NCI-H1436 (cell line): ENCODE measurements at regions not wholly inside any gene's neighbourhood (a gene's known extent, or its start where the extent isn't known, plus 50 kb on each side); places are given as distances from the start of the nearest gene placed in this dataset.

Experiments
- DNase-seq: peaks from one replicate; lab custom pipeline; 2025; lab: John Stamatoyannopoulos, UW

DNA sequence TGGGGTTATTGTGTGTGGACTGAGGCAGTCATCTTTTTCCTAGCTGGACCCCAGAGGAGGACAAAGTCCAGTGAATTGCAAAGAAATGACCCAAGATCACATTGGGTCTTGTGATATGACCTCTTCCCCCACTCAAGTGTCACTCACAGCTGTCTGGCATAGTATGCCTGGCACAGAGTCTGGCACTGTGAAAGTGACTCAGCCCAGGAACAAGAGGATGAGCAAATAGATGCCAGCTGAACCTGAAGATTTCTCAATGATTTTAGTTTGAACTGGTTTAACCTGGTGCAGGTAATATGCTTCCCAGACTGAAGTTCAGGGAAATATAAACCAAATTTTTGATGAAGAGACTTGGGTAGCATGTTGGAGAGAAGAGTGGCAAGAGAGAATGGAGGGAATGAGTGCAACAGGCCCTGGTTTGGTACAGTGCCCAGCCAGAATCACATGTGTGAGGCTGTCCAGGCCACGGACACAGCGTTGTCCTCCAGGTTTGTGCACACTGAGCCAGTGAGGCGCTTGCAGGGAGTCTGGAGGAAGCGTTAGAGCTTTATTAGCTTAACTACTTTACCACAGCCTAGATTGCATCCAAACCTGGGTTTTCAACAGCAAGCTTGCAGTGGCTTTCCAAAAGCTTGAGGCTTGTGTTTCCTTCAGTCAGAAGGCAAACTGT, 332.9 kb downstream of the NUAK1 start:
- no peak for DNase-seq

DNA sequence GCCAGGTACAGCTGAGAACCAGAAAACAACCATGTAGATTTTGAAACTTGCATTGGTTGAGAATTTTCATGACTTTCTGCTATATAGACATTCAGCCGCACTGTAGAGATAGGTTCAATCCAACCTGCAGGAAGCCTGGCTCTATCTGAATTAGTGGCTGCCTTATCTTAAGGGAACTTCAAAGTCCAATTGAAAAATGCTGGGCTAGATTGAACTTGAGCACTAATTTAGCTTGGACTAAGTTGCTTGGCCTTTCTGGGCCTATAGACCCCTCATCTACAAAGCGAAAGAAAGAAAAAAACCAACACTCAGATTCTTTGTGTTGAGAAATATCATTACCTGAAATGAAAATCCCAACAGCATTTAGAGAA, 332.4 kb downstream of the NUAK1 start:
- no peak for DNase-seq

DNA sequence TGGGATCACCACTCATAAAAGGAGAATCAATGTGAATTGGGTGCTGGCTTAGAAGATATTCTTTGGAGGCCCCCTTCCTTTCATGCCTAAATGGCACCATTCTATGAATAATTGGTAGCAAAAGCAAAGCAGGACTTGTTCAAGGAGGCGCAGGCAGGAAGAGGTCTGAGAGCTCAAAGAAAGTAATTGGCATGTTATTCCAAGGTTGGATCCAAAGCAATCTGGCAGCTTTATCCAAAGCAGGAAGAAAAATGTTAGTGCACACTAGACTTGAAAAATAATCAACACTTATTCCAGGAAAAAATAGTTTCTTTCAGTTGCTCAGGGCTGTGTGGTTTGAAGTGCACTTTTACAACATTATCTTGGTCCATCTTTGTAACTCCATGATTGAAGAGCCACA, 326.4 kb downstream of the NUAK1 start:
- DNase-seq = no peak

DNA sequence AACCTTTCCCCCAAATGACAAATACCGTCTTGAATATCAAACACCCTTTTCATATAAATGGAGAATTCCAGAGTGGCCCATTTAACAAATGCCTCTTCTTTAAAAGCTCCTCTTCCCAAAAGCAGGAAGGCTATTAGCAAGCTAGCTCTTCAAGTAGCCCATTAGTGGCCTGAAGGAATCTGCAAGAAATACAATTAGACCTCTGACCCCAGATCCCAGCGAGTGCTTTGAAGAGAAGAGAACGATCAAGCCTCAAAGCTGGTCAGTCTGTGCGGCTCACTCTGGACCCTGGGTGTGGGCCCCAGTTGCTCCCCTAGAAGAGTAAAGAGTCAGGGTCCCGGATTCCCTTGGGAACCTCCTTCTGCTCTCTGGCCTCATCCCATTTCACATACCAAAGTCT, 325.6 kb downstream of the NUAK1 start:
- DNase-seq = no peak

DNA sequence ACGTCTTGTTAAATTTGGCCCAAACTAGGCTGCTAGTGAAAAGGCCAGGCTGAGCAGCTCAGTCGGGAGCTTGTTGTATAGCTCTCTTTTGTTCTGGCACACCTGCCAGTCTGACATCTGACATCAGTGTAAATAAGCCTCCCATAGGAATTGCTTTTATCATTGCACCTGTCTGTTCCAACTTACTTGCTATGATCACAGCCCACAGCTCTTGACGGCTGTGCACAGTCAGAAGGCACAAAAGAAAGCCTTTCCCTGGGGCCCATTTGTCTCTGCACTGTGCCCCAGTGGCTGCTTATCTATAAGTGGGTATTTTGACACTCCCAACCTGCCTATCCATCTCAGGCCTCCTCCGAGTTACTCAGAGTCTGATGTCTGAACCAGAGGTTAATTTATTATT, 324.5 kb downstream of the NUAK1 start:
- DNase-seq = peak; percentile 99

DNA sequence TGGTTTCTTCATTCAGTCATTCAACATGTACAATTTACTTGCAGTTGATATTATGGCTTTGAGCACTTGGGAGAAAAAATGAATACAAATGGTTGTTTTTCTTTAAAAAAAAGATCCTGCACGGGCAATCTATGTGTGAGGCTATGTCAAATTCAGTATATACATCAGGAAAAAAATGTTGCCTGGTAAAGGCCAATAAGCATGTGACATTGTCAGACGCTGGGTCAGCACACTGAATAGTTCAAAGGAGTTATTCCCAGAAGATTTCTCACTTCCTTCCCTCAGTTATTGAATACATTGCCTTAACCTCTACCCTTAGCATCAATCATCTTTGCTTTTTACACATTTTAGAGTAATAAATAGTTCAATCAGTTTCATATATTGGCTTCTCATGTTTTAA, 319.2 kb downstream of the NUAK1 start:
- DNase-seq = no peak

DNA sequence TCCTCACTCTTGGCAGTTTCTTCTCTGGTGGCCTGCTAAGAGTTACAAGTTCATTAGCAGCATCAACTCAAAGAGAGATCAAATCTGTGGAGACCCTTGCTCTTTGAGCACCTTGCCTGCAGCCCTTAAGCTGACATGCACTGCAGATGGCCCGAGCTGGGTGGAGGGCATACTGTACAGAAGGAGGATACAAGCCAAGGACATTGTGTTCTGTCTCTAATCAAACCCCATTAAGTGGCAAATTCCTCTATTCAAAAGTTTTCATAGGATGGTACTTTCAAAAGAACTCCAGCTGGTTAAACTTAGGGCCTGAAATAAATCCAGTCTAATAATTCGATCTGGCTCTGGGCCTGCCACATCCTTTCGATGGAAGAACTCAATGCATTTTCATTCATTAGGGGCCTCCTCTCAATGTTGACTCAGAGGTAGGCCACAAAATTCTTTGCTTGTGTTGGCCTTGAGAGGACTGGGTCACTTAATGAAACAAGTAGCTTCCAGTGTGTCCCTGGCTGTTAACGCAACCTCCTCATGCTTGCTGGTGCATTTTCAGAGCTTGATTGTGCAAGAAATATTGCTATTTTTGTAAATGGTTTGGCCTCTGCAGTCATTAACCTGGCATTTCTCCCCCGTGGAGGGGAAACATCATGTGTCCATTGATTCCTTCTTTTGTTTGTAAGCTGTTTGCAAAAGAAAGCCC, 318.2 kb downstream of the NUAK1 start:
- DNase-seq = no peak

DNA sequence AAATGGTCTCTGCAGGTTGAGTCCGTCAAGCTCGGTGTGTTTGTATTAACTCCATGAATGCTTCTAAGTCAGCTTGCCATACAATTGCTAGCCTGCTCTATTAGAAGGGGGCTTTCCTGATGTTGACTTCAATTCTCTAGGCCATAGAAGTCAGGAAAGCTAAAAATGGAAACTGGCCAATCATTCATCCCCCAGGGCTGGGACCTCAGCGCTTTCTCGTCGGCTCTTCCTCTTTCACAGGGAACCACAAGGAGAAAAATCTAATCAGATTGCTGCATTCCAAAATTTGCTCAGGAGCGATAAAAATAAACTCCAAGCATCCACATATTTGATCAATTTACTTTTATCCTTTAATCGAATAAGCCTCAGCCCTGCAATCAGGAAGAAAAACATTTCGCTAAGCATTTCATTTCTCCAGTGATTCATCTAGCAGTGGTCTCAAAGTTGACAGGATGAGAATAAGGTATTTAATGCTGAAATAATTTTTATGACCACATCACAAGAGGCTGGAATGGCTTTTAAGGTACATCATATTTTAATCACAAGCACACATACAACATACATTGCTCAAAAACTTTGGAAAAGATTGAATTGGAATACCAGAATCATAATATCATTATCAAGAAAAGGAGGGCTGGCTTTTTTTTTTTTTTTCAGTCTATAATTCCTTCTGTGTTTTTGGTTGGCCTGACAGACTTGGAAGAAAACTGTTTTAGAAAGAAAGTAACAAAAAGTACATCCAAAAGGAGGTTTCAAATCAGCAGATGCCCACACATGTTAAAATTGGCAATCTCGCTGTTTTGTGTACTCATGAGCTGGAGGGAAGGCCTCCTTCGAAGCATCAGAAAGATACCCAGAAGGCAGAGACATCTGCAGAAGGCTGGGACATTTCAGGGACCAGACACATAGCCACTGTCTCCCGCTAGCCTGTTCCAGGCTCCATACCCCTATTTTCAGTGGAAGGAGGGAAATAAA, 316.3 kb downstream of the NUAK1 start:
- DNase-seq = no peak

DNA sequence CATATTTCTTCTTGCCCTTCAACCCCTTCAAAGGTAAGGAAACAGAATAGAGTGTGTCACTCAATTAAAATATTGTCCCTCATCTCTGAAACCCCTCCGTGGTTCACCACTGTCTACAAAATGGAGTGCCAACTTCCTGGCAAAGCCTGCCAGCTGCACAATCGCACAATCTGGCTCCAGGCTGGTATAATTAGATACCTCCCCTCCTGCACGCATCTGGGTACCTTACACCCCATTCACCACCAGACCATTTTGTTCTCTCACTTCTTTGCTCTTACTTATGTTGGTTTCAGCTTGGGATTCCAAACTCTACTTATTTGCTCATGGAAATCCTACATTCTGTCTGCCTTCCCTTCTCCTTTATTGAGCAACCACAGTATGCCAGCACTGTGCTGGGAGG, 314.9 kb downstream of the NUAK1 start:
- no peak for DNase-seq

DNA sequence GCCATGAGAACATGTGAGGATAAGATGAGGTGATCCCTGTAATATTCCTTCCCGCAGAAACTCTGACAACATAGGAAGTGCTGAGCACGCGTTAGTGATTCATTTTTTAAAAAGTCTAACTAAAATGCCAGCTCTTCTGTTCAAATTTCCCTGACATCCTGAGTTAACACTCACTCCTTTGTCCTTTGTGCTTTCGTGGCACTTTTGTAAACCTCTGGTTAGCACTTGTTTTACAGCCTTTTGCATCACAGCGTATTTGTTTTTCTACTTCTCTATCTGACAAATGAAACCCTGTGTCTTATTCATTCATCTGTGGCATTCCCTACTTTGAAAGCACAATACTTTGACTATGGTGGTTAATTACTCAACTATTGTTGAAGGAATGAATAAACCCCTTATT, 313.6 kb downstream of the NUAK1 start:
- no peak for DNase-seq

DNA sequence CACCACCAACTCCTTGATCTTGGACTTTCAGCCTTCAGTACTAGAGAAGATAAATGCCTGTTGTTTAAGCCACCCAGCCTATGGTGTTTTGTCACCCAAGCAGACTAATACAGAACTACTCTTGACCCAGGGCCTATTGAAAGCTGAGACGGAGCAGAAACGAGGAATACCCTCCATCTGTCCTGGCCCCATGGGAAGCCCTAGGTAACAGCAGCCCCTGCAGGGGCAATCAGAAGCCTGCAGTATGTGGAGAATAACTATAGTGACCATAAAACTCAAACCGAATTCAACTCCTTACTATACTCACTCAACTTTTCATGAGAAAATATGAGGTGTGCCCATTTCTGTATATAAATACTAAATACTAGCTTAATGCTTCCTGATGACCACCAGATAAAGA, 307.4 kb downstream of the NUAK1 start:
- no peak for DNase-seq

DNA sequence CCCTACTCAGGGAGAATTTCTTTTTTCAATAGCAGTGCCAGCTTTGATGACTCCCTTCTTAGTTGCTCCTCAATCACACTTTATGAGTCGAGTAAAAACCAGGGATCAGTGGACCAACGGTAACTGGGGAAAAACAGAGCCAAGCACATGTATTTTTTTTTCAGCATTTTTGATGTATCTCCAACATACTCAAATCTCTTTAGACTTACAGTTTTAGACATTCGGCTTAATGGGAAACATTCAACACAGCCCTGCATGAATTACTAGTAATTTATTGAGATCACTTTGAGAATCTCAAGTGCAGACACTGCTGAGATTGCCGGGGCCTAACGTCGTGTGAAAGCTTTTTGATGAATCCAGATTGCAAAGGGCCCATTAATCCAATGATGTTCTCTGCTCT, 306.7 kb downstream of the NUAK1 start:
- no peak for DNase-seq

DNA sequence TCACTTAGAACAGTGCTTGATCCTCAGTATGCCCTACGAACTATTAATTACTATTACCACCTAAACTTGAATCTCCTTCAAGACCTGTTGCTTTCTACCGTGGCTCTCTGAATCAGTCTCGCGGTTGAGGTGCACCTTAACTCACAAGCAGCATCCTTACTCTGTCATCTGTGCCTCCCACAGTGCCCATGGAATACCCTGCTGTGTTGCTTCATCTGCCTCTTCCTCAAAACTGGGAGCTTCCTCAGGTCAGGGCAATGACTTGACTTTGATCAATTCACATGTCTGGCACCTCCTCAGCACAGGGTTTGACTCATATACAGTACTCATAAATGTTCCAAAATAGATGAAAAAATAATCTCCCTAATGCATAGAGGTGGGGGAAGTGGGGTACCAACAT, 305.9 kb downstream of the NUAK1 start:
- DNase-seq = no peak

DNA sequence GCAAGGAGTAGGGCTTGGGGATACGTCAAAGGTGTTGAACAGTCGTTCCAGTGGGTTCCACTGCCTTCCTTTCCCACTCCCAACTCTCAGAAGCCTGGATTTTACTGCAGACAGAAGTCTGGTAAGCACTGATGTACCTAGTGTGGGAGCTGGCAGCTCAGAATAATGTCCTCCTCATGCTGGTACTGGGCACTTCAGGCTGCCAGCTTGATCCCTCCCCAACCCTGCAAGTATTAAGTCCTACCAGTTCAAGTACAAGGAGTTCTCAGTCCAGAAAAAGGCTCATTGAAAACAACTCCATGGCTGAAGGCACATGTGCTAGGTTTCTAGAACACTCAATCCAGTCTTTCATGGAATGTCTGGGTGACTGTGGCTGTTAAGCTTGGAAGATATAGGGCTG, 304.3 kb downstream of the NUAK1 start:
- no peak for DNase-seq

DNA sequence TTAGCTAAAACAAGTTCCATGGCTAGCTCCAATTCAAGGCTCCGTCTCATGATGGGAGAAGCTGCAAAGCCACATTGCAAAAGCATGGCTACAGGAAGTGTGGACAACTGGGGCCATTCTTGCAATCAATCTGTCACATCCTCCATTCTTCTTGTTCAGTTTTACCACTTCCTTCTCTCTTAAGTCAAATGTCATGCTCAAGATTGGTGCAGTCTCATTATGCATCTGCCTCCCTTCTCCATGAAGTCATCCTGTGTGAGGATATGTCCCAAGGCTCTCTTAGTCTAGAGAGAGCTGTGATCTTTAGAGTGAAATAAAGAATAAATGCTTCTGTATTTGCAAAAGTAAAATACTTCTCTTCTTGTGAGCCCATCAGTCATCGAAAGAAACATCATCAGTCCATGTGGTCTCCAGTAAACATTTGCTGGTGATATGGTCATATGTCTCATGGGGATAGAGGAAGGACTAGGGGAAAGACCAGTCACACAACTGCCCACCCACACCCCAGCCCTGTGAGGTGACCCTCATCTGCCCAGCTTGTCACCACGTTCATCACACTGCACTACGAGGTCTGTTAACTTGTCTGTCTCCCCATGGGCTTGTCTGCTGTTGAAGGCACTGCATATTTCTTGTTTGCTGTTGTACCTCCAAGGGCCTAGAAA, 303.0 kb downstream of the NUAK1 start:
- no peak for DNase-seq

DNA sequence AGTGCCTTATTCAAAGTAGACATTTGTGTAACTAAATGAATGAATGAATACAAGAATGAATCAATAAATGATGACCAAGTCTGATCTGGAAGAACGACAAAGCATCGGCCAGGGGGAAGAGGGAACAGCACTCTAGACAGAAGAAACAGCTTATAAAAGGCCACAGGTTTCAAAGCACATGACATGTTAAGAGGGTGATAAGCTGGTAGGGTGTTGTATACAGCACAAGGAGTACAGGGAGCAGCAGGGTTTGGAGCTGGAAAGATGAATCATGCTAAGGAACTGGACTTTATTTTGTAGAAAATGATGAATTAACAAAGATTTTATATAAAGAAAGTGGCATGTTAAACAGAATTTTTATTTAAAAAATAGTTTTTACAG, 302.5 kb downstream of the NUAK1 start:
- DNase-seq = no peak

DNA sequence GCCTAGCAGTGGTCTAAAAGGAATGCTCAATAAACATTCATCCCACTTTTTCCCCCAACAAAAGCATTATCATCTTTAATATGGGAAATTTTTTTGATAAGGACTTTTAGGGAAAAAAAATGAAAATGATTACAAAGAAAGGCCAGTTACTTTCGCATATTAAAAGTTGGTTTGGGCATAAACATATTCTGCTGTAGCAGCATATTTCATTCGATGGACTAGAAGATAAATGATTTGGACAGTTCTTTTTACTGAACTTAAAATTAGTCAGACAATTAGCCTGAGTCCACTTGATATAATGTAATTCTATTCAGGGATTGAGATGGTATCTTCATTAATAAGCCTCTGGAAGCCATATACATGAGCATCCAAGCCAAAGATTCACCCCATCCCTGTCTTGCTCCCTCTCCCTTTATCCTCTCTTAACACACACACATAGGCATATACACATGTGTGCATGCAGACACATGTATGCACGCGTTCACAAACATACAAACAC, 299.1 kb downstream of the NUAK1 start:
- no peak for DNase-seq

DNA sequence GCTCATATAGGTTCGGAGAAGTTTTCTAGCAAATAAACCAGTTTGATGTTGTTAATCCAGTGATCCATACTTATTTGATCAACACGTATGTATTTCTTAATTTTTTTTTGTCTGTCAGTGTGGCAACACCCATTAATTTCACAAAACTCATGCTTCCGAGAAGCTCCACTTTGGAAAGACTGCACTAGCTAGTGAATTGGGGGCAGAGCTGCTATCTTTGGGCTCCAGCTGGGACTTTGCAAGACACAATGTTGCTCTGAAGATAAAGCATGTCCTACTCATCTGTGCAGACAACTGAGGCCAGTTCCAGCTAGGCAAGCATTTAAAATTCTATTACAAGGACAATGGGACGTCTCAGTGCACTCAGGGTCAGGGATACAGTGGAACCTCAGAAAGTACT, 298.4 kb downstream of the NUAK1 start:
- no peak for DNase-seq

DNA sequence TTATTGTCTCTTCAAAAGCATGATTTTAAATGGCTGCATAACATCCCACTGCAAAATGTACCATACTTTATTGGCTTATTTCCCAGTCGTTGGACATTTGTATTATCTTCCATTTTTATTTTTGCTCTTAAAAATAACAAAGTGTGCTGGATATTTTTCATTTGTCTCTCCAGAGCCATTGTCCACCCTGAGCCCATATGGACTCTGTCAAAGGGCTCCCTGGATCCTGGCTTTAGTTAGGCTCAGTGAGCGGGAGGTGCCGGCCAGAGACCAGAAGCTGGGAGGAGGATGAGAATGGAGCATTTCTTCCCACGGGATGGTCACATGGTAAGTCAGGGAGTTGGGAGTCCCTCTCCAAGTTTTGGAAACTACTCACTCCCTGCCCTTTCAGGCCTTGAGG, 296.9 kb downstream of the NUAK1 start:
- DNase-seq = no peak

DNA sequence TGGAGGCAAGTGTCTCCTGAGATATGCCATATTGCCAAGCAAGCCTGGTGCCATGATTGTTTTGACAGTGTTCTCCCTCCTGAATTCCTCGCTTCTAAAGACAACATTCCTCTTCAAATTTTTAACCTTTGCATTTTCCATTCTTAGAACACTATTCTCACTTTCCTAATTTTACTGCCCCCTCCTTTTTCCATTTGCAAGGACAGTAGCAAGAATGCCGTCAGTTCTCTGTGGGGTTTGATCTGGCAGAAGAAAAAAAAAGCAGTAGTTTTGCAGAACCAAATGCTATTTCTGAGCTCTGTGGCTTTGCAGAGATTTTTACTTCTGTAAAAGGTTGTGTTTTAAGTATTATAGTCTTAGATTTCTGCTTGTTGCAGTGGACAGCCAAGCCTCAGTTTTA, 295.2 kb downstream of the NUAK1 start:
- DNase-seq = no peak

DNA sequence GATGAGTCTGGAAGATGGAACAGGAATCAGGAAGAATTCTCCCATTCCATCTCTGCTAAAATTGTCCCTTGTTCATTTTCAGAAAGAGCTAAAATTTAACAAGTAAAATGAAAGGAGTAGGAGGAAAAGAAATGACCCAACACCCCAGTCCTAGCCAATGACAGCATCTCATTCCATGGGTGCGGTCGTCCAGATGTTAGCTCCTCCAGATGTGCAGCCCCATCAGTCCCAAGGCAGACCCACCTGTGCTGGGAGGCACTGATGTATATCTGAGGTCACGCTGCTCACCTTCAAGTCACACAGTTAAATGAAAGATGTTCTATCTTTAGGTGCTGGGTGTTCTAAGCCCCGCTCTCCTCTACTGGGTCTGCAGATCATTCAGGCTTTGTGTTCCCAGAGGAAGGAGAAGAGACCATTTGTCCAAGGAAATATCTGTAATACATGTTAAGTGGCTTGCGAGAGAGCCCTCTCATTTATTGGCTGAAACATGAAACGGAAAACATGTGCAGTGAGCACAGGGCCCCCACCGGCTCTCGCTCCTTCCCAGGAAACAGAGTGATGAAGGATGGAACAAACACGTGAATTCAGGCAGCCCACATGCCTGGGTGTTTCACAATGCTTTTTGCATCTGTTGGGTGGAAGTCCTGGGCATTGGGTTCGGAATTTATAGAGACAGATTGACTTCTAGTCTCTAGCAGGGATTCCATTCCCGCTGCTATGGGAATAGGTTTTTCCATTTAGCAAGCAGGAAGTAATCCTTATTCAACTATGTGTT, 294.6 kb downstream of the NUAK1 start:
- DNase-seq = no peak

DNA sequence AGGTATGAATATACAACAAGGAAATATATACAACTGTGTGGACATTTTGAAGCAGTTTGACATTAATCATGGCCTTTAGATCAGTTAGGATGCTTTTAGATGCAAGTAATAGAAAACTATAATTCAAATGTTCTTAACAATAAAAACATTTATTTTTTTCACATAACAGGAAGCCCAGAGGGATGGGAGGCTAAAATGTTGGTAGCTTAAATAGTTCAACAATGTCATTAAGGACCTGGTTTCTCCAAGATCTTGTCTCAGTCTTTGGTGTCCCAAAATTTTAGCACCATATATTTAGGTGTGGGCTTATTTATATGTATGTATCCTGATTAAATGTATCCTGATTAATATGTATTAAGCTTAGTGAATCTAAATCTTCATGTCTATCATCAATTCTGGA, 292.4 kb downstream of the NUAK1 start:
- no peak for DNase-seq
